CD4-positive, alpha-beta T cell treated with Interleukin-6 for 4 hours (primary cell): ENCODE measurements at regions not wholly inside any gene's neighbourhood (a gene's known extent, or its start where the extent isn't known, plus 50 kb on each side); places are given as distances from the start of the nearest gene placed in this dataset.

Experiments used
- DNase-seq: peaks from one replicate; pipeline ENCODE4 v3.0.0-alpha.2; 2020; ENCODE audit warnings: mixed read lengths

DNA sequence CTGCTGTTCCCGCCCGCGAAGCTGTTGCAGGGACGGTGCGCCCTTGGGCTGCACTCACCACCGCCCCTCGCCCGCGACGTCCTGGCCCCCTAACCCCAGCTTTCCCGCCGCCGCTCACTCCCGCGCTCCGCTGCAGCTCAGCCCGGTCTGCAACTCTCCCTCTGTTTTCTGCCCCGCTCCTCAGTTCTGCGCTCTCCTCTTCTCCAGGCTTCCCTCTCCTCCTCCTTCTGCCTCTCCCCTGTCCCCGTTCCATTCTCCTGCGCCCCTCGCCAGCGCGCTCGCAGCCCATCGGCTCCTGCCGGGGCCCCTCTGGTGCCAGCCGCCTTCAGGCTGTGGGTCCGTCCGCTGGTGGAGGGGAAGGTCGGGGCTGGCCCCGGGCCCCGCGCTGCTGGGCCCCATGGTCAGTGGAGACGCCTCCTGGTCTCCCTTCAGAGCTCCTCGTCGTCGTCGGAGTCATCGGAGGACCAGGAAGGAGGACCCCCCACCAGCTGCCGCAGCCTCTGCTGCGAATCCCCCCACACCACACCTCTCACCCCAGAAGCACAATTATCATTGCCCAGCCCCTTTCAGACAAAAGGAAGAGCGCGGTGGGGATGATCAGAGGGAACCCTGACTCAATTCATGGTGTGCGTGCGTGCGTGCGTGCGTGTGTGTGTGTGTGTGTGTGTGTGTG is 223.2 kb upstream of the FOXF1 start:
- no peak for DNase-seq

DNA sequence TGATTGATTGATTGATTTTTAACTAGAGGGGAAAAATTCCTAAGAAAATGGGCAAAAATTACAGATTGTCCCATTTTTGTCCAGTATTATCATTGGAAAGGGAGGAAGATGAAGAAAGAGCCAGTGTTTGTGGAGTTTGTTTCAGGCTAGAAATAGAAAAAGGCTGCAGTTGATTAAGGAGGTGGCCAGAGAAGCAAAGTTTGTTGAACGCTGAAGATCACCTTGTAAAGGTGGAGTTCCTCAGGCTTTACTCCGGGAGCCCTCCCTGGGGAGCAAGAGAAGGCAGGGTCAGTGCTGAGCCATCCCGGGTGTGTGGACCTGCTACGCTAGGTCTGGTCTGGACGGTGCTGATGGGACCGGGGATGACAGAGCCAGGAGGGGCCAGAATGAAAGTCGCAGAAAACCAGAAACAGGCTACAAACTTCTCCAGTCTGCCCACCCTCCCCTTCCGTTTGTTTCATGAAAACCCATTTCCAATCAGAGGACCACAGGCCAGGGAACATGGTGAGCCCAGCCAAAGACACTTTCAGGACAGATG is 222.6 kb upstream of the FOXF1 start:
- no peak for DNase-seq

DNA sequence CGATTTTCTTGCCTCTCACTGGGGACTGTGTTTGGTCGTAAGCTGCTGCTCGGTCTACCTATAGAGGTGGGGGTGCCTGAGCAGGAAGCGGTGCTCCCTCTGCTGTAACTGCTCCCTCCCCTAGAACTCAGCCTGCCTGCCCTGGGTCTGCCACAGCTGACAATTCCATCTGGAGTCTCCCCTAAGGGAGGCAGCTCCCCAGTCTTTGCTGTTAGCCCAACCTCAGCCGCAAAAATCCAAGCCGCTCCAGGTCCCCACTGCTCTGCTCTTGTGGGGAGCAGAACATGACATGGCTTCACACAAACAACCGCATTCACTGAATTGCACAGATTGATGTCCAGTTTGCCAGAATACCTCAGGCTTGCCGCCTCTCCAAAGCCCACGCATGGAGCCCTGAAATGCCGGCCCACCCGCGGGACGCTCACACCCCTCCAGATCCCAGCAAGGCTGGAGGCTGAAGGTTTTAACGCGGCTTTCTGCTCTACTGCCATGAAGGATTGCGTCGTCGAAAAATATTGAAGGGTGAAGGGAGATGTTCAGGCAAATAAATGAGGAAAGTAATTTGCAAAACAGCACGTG is 221.5 kb upstream of the FOXF1 start:
- no peak for DNase-seq

GRCh38 chr16:86289304-86289703 is 221.0 kb upstream of the FOXF1 start:
- DNase-seq = no peak

GRCh38 chr16:86289907-86290306 is 220.4 kb upstream of the FOXF1 start:
- no peak for DNase-seq

DNA sequence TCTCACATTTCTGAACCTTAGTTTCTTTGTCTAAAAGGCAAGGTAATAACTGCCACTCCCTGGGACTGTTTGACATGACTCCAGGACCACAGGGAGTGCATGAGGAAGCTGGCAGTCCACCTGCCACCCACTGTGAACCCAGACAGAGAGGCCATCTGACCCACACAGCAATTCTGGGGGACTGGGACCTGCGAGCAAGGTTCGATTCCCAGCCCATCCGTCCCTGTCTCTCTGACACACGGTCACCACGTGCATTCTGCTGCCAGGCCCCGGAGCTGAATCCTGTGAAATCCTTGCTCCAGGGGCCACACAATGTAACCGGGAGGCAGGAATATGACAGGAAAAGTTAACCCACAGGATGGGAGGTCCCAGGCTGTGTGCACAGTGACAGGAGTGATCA is 218.8 kb upstream of the FOXF1 start:
- no peak for DNase-seq

DNA sequence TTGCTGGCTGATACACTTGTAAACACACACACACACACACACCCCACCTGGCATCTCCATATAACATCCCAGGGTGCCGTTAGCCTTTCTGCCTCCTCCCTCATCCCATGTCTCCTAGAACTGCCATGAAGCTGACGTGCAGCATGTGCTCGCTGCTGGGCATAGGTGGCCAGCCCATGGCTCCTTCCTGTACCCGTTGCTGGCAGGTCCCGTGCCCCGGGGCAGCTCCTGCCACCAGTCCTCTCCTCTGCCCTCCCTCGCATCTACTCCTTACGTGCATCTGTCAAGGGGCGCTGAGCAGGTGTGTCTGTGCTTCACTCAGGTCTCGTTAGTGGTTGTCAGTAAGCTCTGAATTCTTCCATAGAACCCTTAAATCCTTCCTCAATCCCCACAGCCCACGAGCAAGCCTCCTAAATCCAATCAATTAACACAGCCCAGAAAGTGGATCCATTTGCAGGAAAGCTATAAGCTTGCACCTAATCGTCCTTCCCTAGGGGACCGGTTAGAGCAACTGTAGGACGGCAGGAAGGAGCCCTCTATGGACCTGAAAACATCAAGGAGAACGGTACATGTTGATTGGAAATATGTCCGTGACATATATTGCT is 218.1 kb upstream of the FOXF1 start:
- no peak for DNase-seq

GRCh38 chr16:86292942-86293341 is 217.4 kb upstream of the FOXF1 start:
- DNase-seq = no peak

- no peak for DNase-seq
These were observed 216.4 kb upstream of the FOXF1 start for GRCh38 chr16:86293906-86294305.

GRCh38 chr16:86294535-86295196 is 215.7 kb upstream of the FOXF1 start:
- DNase-seq = no peak

- no peak for DNase-seq
These were observed 214.1 kb upstream of the FOXF1 start for GRCh38 chr16:86296256-86296655.

GRCh38 chr16:86297391-86297790 is 212.9 kb upstream of the FOXF1 start:
- DNase-seq = no peak

GRCh38 chr16:86297866-86298757 is 212.2 kb upstream of the FOXF1 start:
- DNase-seq = no peak

DNA sequence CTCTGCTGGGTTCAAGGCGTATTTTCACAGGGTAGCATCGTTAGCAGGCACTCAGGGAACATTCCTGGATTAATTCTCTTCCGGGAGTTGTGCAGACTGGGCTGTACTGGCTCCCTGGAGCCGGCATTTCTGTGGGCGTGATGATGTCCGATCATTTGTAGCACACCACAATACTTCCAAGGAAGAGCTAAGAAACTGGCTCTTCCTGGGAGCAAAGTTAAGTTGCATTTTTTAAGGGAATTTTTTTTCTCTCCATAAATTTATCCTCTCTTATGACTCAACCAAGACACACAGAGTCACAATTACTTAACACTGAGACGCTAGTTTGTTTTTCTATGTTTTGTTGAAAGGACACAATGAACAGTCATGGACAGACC is 211.6 kb upstream of the FOXF1 start:
- no peak for DNase-seq

DNA sequence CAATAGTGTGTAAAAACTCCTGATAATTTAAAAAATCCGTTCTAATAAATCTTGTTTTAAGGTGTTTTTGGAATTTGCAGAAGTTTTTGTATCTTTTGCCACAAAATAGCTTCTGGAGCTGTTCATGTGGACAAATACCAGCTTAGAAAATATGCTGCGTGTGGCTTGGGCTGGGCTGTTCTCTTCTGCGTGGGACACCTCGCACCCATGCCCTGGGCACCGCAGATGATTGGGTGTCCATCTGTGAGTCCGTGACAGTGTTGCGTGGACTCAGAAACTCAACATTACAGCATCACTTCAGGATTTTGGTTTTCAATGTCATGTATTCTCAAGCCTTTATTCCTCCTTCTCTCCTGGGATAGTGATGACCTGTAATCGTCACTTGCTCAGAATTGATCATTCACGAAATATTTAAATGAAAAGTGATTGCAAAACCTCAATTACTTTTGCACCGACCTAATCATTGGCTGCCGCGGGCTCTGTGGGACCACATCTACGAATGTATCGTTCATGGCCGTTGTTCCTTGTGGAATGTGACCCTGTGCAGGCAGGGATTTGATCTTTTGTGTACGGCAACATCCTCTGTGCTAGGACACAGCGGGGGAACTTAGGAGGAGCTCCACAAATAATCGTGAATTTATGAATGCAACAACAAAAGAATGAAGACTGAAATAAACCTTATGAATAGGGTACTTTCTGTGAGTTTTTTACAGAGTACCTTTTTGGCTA is 210.3 kb upstream of the FOXF1 start:
- DNase-seq = no peak

DNA sequence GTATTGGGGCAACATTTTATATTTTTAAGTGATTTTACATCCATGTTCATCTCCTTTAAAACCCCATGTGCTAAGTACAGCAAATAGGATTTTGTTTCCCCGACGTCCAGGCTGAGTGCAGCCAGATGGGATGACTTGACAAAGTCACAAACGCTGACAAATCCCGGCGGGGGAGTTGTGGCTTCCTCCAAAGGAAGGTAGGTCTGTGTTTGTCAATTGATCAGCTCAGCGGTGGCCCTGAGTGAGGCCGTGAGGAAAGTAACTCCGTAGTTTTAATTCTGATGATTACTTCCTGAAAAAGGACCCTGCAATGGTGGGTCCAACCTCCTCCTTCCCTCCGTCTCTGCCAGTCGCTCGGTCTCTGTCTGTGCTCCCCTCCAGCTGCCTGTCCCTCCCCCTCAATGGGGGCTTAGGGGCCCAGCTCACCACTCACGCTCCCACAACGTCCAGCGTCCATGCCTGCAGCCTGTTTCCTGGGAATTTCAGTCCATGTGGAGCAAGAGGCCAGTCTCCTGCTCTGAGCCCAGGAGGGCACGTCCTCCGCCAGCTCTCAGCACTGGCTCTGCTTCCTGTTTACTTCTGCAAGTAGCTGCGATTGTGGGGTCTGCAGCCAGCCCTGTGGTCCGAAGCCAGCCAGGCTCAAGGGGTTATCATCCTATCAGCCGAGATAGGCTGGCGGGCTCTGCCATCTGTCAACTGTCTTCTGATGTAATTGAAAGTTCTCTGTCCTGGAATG is 209.4 kb upstream of the FOXF1 start:
- no peak for DNase-seq

GRCh38 chr16:86302421-86303109 is 207.8 kb upstream of the FOXF1 start:
- no peak for DNase-seq

- no peak for DNase-seq
These were observed 206.3 kb upstream of the FOXF1 start for GRCh38 chr16:86303787-86304678.

DNA sequence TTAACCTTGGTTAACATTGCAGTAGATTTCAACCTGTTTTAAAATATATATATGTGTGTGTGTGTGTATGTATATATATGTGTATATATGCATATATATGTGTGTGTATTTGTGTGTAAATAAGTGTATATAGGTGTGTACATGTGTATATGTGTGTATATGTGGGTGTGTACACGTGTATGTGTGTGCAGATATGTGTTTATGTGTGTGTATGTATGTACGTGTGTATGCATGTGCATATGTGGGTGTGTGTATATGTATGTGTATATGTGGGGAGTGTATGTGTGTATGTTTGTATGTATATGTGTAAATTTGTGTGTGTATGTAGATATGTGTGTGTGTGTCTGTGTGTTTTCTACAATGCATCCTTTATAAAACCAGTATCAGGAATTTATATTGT is 205.5 kb upstream of the FOXF1 start:
- no peak for DNase-seq

- DNase-seq = no peak
These were observed 204.9 kb upstream of the FOXF1 start for GRCh38 chr16:86305440-86305839.
